Activated CD8-positive, alpha-beta memory T cell treated with anti-CD3 and anti-CD28 coated beads, Interleukin-2, amount 50 U/mL, for 1 hour (primary cell): ENCODE measurements at regions not wholly inside any gene's neighbourhood (a gene's known extent, or its start where the extent isn't known, plus 50 kb on each side); places are given as distances from the start of the nearest gene placed in this dataset.
"Not testable (repeated sequence)": the region's sequence is repeated elsewhere in the genome, so short reads cannot be mapped to it uniquely, and the experiment has no call there.

Experiments
- DNase-seq: peaks from one replicate; pipeline ENCODE4 v3.0.0-alpha.2; 2020; ENCODE audit errors: extremely low read depth

- DNase-seq, result no peak
These were observed 266.9 kb downstream of the KTN1 start for GRCh38 chr14:55846826-55847446.

GRCh38 chr14:55847766-55848165, 267.8 kb downstream of the KTN1 start:
- no peak for DNase-seq

GRCh38 chr14:55848964-55849363, 269.0 kb downstream of the KTN1 start:
- no peak for DNase-seq

- DNase-seq, result no peak
These were observed 268.4 kb upstream of the PELI2 start for GRCh38 chr14:55849833-55850232.

- no peak for DNase-seq
These were observed 267.4 kb upstream of the PELI2 start for GRCh38 chr14:55850825-55851241.

GRCh38 chr14:55851301-55851700, 266.9 kb upstream of the PELI2 start:
- DNase-seq, result no peak

GRCh38 chr14:55851961-55852360, 266.2 kb upstream of the PELI2 start:
- no peak for DNase-seq

- no peak for DNase-seq
These were observed 262.5 kb upstream of the PELI2 start for GRCh38 chr14:55855751-55856150.

- no peak for DNase-seq
These were observed 259.6 kb upstream of the PELI2 start for GRCh38 chr14:55858604-55859003.

- DNase-seq, result not testable (repeated sequence)
These were observed 256.6 kb upstream of the PELI2 start for GRCh38 chr14:55861561-55861960.

GRCh38 chr14:55864890-55865655, 253.1 kb upstream of the PELI2 start:
- DNase-seq, result no peak

GRCh38 chr14:55867311-55867710, 250.9 kb upstream of the PELI2 start:
- DNase-seq, result no peak

- no peak for DNase-seq
These were observed 250.5 kb upstream of the PELI2 start for GRCh38 chr14:55867719-55868118.

GRCh38 chr14:55869397-55870049, 248.7 kb upstream of the PELI2 start:
- no peak for DNase-seq

GRCh38 chr14:55873169-55873568, 245.0 kb upstream of the PELI2 start:
- DNase-seq, result no peak

GRCh38 chr14:55874785-55875184, 243.4 kb upstream of the PELI2 start:
- DNase-seq, result no peak

- no peak for DNase-seq
These were observed 240.3 kb upstream of the PELI2 start for GRCh38 chr14:55877942-55878341.

GRCh38 chr14:55881577-55882241, 236.5 kb upstream of the PELI2 start:
- no peak for DNase-seq

GRCh38 chr14:55884819-55885218, 233.4 kb upstream of the PELI2 start:
- no peak for DNase-seq

GRCh38 chr14:55889124-55889523, 229.1 kb upstream of the PELI2 start:
- no peak for DNase-seq

- DNase-seq, result no peak
These were observed 226.5 kb upstream of the PELI2 start for GRCh38 chr14:55891692-55892091.

GRCh38 chr14:55892906-55893305, 225.3 kb upstream of the PELI2 start:
- DNase-seq, result no peak
